ENCODE measurements at regions not wholly inside any gene's neighbourhood (a gene's known extent, or its start where the extent isn't known, plus 50 kb on each side); places are given as distances from the start of the nearest gene placed in this dataset.
A peak's percentile ranks its signal among the peaks of the same experiment; 100 is the strongest.
"Not testable (repeated sequence)": the region's sequence is repeated elsewhere in the genome, so short reads cannot be mapped to it uniquely, and the experiment has no call there.

DNA sequence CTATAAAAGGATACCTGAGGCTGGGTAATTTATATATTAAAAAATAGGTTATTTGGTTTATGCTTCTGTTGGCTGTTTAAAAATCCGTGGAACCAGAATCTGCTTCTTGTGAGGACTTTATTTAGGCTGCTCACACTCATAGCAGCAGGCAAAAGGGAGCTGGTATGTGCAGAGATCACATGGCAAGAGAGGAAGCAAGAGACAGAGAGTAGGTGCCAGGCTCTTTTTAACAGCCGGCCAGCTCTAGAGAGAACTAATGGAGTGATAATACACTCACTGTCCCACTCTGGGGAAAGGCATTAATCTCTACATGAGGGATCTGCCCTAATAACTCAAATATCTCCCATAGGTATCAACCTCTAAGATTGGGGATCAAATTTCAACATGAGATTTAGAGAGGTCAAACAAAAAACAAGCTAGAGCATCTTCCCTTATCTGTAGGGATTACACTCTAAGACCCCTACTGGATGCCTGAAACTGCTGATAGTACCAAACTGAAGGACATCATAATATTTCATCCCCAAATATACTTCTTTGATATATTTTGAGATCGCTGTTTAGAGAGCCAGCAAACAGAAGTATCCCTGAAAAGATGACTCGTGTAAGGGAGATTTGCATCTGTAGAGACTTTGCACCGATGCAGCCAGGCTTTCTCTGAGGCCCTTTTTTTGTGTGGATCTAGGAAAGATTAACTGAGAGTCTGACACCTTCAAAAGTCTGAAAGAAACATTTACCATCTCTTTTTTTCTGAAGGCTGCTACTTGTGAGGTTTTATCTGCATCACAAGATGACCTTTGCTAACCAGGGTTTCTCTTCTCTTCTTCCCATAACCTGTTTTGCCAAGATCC is 717.0 kb upstream of the MBL2 start:
- Histone ChIP-seq H3K4me3 (no peak overlapping the region), H3K9me3 (peaks cover 0 to 24% (median 7%) of the 10 kb centered on the region in 12 donors), H3K27me3 (no peaks in the 10 kb centered on the region), H3K4me1 (peaks cover 0 to 9% (median 0%) of the 10 kb centered on the region in 12 donors), H3K27ac (no peak overlapping the region), H3K36me3 (no peaks in the 10 kb centered on the region)
- WGBS, 4 donors: 46 to 58% (median 53%) methylated on average over 5 of the region's 5 CpGs
- intact Hi-C loops (cut with DNase I): no loop called here
- DNase-seq (no peak), ATAC-seq (peak; percentile 81 to 91 (median 86))
- no peak for TF ChIP-seq POLR2A (IDR thresholded peaks at IDR 0.05)
- TF ChIP-seq CTCF (IDR thresholded peaks at IDR 0.05): no peak

DNA sequence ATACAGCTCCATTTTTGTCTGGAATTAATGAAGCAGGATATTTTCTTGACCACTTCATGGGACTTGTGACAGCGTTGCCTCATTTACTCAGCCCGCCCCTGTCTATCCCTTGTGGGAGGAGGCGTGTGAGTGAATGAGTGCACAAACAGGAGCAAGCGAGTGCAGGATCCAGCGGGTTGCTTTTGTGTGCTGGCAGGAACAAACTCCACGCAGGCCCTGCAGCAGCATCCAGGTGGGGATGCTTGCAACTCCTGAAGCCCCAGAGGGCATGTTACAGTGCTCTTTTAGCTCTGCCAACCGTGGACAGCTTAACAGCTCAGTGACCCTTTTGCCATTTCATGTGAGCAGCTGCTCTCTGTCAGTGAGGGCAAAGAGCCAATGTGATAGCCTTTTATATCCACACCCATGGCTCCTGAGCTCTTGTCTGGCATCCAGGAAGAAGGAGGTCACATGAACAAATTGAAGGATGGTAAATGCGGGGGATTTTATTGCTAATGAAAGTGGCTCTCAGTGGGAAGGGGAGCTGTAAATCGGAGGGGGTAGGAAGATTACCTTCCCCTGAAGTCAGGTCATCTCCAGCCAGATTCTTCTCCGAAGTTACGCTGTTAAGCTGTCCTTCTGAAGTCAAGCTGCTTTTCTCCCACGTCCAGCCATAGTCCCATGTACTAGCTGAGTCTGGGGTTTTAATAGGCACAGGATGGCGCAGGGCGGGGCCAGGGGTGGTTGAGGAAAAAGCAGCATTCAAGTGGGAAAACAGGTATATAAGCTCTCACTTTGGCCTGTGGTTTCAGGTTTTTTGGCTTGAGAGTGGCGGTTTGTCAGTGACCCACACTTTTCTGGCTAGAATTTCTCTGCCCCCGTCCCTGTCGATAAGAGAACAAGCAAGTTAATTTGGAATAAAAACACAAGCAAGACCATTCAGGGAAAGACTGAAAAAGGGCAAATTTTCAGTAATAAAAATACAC is 714.7 kb upstream of the MBL2 start:
- no peak for TF ChIP-seq CTCF (IDR thresholded peaks at IDR 0.05)
- TF ChIP-seq POLR2A (IDR thresholded peaks at IDR 0.05): no peak
- 60 to 73% (median 67%) methylated on average over 16 to 17 of the region's 17 CpGs for WGBS, 4 donors
- peak; percentile 92 to 98 (median 96) for ATAC-seq
- peaks cover 0 to 9% (median 0%) of the 10 kb centered on the region in 12 donors for H3K4me1 ChIP-seq
- no peaks in the 10 kb centered on the region for H3K36me3 ChIP-seq
- H3K4me3 ChIP-seq: peak overlapping the region in 2 of 12 donors; percentile 7 to 20
- intact Hi-C loops (cut with DNase I): no loop called here
- peaks cover 0 to 25% (median 7%) of the 10 kb centered on the region in 12 donors for H3K9me3 ChIP-seq
- H3K27me3 ChIP-seq: no peaks in the 10 kb centered on the region
- peak in 4 of 5 donors; percentile 26 to 46 (median 38) for DNase-seq
- H3K27ac ChIP-seq: no peak overlapping the region

DNA sequence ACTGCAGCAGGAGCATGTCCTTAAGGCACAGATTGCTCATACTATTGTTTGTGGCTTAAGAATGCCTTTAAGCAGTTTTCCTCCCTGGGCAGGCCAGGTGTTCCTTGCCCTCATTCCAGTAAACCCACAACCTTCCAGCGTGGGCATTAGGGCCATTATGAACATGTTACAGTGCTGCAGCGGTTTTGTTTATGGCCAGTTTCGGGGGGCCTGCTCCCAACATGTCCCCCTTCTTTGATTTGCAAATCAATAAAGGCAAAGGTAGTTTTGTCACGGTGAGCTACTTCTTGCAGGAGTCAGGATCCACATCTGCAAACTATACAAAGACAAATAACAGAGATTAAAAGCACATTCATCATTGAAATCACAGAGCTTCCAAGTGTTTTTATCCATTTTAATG is 712.8 kb upstream of the MBL2 start:
- intact Hi-C loops (cut with DNase I); H3K4me1 ChIP-seq; DNase-seq; ATAC-seq; H3K36me3 ChIP-seq; H3K4me3 ChIP-seq; H3K27me3 ChIP-seq; H3K27ac ChIP-seq: not testable (repeated sequence)
- 60 to 93% (median 85%) methylated on average over 4 of the region's 4 CpGs for WGBS, 4 donors
- peaks cover 0 to 25% (median 5%) of the 10 kb centered on the region in 12 donors for H3K9me3 ChIP-seq

DNA sequence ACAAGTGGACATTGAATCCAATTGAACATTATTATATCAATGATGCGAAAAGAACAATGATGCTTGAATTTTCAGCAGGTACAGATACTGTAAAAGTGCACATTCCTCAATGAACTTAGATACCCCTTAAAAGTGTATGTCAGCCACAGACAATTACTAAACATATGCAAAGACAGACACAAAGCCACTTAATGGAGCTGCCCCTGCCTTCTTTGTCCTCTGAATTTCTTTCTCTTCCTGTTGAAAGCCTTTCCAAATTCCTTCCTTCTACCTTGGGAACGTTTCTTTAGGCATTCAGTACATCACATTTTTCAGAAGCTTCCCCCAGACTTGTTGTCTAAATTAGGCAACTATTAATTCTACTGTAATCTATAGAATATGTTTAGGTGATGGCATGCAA is 706.8 kb upstream of the MBL2 start:
- WGBS, 4 donors: 45 to 53% (median 52%) methylated on average over 2 of the region's 2 CpGs
- ATAC-seq: no peak

More for the DNA sequence above, 706.8 kb upstream of the MBL2 start:
- no peak for TF ChIP-seq POLR2A (IDR thresholded peaks at IDR 0.05)
- TF ChIP-seq CTCF (IDR thresholded peaks at IDR 0.05): no peak
- intact Hi-C loops (cut with DNase I): no loop called here
- no peak overlapping the region for H3K4me3 ChIP-seq
- H3K9me3 ChIP-seq: peaks cover 0 to 2% (median 0%) of the 10 kb centered on the region in 12 donors
- no peaks in the 10 kb centered on the region for H3K27me3 ChIP-seq
- H3K36me3 ChIP-seq: no peaks in the 10 kb centered on the region
- DNase-seq: no peak
- H3K27ac ChIP-seq: no peak overlapping the region
- H3K4me1 ChIP-seq: no peaks in the 10 kb centered on the region

Measured in heart left ventricle (tissue), 16 donors.